ENCODE measurements at regions not wholly inside any gene's neighbourhood (a gene's known extent, or its start where the extent isn't known, plus 50 kb on each side); places are given as distances from the start of the nearest gene placed in this dataset.

GRCh38 chr6:803191-803977 is 110.4 kb upstream of the EXOC2 start:
- TF ChIP-seq ZNF704 (tag by site-specific recombination; IDR thresholded peaks at IDR 0.05) (no peak), ZNF707 (tag by site-specific recombination; IDR thresholded peaks at IDR 0.05) (no peak)
